NCI-H82 treated with DMSO at 0.1 percent for 48 hours (cell line): ENCODE measurements at regions not wholly inside any gene's neighbourhood (a gene's known extent, or its start where the extent isn't known, plus 50 kb on each side); places are given as distances from the start of the nearest gene placed in this dataset.
"Not testable (repeated sequence)": the region's sequence is repeated elsewhere in the genome, so short reads cannot be mapped to it uniquely, and the experiment has no call there.

Source experiments
- DNase-seq: peaks from one replicate; lab custom pipeline; 2025; ENCODE audit not compliant: unreplicated experiment; lab: John Stamatoyannopoulos, UW

- no peak for DNase-seq
These were observed 196.2 kb upstream of the E2F8 start for GRCh38 chr11:19436932-19437331.

GRCh38 chr11:19435306-19435989 is 194.7 kb upstream of the E2F8 start:
- no peak for DNase-seq

- no peak for DNase-seq
These were observed 193.0 kb upstream of the E2F8 start for GRCh38 chr11:19433791-19434190.

GRCh38 chr11:19433367-19433766 is 192.6 kb upstream of the E2F8 start:
- DNase-seq = no peak

DNA sequence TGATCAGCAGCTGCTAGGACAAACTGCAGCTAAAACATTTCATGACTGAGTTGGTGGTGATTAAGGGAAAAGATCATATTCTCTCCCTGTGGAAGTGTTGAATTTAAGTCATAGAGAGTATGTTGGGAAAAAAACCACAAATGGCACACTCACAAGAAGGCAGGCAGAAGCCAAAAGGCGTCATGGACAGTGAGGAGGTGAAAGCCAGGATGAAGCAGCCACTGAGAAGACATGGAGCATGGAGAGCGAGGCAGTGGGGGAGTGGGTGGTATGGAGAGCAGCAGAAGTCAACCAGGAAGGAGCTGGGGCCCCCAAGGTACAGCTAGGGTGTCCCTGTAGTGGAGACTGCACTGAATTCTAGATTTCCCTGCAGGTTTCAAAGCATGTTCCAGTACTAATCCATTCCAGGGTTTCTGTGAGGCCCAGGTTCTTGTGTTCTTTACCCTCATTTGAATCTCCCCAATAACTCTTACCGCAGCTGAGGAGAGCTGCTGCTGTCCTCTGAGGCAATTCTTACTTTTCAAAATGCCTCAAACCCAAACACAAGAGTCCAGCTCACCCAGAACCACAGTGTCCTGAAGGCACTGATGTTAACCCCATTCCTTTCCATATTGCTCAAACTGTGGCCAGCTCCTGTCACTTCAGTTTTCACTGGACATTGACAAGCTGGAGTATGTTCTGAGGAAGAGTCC is 191.8 kb upstream of the E2F8 start:
- DNase-seq = no peak

GRCh38 chr11:19430754-19431398 is 190.1 kb upstream of the E2F8 start:
- no peak for DNase-seq

DNA sequence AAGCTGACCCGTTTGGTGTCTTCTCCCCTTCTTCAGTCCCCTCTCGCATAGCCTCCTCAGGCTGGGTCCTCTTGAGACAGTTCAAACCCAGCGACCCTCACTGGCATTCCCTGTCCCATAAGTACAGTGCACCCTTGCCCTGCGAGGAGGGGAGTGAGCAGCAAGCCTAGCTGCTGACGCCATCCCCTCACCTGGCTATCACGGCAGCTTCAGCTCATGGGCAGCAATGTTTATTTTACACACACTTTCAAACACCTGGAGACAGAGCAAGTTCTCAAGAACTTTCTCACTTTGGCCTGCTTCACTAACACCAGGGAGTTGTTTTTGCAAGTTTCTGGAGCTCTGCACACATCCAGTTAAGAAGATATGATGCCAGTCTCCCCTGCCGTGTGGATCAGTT is 189.6 kb upstream of the E2F8 start:
- no peak for DNase-seq

DNA sequence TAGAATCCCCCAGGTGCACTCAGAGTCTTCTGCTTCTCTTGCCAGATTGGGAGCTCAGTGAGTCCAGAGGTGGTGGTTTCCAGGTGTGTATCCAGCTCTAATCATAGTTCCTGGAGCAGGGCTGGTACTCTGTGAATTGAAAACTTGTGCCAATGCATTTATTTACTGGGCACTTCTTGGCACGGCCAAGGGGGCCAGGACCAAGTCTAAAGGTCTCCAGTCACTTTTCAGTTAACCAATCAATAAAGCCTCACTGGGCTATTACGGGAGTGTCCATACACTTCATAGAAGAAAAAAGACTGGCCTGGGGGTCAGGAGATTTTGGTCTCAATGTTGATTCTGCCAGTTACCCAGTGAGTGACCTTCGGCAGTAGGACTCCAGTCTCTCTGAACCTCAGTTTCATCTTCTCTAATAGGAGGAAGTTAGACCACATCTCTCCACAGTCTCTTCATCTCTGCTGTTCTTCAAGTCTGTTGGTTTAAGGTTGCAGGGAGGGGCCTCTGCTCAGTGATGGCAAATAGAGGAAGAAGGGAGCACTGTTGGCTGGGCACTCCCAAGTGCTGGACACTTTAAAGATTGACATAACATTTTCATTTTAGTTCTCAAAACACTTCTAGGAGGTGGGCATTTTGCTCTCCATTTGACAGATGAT is 188.5 kb upstream of the E2F8 start:
- no peak for DNase-seq

GRCh38 chr11:19428206-19429002 is 187.7 kb upstream of the E2F8 start:
- peak; percentile 55 for DNase-seq

- no peak for DNase-seq
These were observed 186.1 kb upstream of the E2F8 start for GRCh38 chr11:19426756-19427403.

DNA sequence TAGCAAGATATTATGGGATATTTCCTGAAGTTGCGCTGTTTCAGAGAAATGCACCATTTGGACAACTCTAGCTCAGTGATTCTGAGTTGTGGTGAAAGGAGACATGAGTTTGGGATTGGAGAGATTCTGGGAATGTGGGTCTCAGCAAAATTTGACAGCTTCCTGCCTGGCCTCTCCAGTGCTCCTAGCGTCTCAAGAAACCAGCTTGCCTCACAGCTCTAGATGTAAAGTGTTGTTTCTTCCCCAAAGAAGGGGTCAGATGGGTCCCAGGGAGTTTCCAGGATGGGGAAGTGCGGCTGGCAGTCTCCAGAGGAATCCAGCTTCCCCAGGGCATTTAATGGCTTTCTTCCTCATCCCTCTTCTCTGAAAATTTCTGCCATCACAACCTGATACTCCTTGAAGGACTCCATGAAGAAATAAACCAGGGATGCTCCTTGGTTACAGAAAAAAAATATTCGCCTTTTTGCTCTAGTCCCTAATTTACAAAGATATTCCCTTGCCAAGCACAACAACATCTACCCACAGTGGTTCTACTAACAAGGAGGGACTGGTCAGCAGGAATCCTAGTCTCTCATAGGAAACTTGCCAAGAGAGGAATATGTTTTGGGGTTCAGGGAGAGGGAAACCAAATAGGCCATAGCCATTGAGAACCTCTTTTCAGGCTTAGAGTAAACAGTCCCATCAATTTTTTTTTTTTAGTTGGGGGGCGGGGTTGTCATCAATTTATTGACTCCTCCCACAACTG is 185.4 kb upstream of the E2F8 start:
- DNase-seq = no peak

- no peak for DNase-seq
These were observed 181.5 kb upstream of the E2F8 start for GRCh38 chr11:19422276-19422675.

GRCh38 chr11:19420868-19421533 is 180.3 kb upstream of the E2F8 start:
- DNase-seq = no peak

GRCh38 chr11:19419808-19420207 is 179.1 kb upstream of the E2F8 start:
- DNase-seq = no peak

DNA sequence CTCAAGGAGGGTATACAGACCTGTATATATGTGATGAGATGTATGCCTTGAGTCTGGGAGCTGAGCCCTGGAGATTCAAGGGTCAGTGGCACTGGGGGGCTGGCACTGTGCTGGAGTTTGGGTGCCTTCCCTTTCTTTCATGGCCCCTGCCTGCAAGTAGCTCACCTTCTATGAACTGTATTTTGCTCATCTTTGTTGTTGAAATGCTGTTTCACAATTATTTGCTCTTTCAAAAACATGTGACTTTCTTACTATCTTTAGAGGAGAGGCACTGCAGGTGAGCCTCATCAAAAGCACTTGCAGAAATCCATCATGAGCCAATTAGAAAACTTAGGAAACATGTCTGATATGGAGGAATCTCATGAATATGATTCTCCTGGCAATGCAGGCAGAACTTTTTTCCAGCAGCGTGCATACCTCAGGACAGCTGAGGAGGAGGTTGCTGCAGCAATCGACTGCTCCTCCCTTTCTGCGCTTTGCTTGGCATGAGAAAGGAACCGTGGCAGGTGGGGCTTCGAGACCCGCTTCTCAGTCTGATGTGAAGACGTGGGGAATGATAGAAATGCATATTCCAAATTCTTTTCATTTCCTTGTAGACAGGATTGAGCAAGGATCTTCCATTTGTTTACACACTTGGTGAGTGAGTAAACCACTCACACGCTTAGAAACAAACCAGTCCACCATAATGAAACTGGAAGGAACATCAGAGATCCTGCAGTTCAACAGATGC is 178.4 kb upstream of the E2F8 start:
- DNase-seq = no peak

DNA sequence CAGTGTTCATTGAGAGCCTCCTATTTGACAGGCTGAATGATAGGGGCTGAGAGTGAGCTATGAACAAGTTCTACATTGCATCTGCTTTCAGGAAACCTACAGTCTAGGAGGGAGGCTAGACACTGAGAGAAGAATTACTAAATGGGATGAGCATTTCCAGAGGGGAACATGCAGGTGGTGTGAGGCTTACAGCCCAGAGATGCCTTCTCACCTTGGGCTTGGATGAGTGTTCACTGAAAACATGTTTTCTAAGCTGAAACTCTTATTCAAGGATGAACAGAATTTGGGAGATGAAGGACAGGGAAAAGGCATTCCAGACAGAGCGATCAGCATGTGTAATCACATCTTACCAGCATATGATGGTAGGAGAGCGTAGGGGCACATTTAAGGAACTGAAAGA is 177.5 kb upstream of the E2F8 start:
- DNase-seq = no peak

DNA sequence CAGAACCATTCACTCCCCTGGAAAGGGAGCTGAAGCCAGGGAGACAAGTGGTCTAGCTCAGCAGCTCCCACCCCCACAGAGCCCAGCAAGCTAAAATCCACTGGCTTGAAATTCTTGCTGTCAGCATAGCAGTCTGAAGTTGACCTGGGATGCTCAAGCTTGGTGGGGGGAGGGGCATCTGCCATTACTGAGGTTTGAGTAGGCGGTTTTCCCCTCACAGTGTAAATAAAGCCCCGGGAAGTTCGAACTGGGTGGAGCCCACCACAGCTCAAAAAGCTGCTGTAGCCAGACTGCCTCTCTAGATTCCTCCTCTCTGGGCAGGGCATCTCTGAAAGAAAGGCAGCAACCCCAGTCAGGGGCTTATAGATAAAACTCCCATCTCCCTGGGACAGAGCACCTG is 171.3 kb upstream of the E2F8 start:
- not testable (repeated sequence) for DNase-seq

DNA sequence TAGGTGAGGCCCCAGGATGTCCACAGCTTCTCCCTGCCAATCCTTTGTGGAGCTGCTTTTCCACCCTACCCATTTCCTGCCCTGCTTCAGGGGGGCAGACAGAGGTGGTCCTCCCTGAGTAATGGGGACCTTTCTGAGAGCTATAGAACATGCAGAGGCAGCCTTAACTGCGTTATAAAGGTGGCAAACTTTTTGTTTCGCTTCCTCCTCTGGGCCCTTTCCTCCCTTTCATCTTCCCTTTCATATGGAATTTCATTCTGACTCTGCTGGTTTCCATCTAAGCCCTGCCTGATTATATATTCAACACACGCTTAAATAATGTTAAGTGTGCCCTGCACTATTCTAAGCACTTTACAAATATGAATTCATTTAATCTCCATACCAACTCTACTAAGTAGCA is 169.3 kb upstream of the E2F8 start:
- DNase-seq = no peak

DNA sequence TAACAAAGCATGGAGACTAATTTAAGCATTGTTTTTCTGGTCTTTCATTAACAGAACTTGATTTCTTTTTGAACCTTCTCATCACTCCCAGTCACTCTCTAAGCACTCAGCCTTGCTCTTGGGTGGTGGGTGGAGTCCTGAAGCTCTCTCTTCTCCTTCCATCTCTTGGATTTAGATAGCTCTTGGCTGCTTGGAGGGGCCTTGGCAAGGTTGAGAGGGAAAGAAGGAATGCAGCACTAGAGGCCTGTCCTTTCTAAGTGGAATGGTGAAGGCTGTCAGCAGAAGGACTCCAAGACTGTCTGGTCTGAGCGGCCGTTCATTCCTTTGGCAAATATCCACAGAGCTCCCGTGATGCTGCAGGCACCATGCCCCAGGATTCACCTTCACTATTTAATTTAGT is 168.6 kb upstream of the E2F8 start:
- DNase-seq = no peak
